Stimulated activated CD4-positive, alpha-beta T cell treated with anti-CD3 and anti-CD28 coated beads, TNF-alpha, amount 100 ng/mL, for 4 hours (primary cell): ENCODE measurements at regions not wholly inside any gene's neighbourhood (a gene's known extent, or its start where the extent isn't known, plus 50 kb on each side); places are given as distances from the start of the nearest gene placed in this dataset.

ENCODE experiments used
- DNase-seq, 3 experiments: peaks; one replicate each; pipeline ENCODE4 v3.0.0-alpha.2; 2020; ENCODE audit warnings: low read depth in 3 of 3

DNA sequence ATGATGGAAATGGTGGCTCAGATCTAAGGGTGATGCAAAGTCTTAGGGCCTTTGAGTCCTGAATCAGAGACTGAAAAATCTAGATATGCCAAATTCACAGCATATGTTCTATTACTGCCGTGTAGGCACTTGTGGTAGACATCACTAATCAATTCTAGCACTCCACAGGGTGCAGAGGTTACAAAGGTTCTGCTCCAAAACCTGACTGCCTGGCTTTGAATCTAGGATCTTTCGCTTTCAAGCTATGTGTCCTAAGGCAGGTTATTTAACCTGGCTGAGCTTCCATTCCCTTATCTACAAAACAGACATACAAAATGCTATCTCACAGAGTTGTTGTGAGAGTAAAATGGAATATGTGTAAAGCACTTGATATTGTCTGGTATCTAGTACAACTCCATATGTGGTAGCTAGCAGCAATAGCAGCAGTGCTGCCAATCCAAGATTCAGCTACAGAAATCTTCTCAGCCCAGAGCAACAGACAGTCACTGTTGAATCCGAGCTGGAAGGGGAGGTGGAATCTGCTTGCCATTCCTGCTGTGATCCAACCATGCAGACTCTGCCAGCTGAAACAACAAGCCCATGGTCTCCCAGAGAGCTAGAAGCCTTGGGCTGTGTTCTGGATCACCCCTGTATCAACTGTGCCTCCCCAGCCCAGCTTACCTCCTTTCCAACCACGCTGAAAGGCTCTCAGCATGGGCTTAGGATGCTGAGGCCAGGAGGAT is 206.9 kb downstream of the TFAP2C start:
- no peak for DNase-seq

DNA sequence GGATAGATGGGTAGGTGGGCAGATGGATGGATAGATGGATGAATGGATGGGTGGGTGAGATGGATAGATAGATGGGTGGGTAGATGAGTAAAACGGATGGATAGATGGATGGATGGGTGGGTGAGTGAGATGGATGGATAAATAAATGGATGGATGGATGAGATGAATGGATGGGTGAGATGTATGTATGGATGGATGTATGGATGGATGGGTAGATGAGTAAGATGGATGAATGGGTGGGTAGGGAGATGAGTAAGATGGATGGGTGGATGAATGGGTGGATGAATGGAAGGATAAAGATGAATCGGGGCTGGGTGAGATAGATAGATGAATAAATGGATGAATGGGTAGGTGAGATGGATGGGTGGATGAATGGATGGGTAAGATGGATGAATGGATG is 210.1 kb downstream of the TFAP2C start:
- no peak for DNase-seq

DNA sequence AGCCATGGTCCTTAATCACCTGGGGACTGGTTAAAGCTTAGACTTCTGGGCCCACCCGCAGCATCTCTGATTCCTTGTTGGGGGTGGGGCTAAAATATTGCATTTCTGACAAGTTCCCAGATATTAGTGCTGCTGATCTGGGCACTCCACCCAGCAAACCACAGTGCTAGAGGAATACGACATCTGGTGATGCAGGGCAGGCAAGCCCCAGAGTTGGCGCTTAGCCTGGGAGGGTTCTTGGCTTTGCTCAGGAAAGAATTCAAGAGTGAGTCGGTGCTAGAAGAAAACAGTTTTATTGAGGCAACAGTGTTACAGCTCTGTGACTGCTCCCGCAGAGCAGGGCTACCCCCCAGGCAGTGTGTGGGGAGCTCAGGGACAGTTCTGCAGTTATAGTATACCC is 210.7 kb downstream of the TFAP2C start:
- DNase-seq: no peak

DNA sequence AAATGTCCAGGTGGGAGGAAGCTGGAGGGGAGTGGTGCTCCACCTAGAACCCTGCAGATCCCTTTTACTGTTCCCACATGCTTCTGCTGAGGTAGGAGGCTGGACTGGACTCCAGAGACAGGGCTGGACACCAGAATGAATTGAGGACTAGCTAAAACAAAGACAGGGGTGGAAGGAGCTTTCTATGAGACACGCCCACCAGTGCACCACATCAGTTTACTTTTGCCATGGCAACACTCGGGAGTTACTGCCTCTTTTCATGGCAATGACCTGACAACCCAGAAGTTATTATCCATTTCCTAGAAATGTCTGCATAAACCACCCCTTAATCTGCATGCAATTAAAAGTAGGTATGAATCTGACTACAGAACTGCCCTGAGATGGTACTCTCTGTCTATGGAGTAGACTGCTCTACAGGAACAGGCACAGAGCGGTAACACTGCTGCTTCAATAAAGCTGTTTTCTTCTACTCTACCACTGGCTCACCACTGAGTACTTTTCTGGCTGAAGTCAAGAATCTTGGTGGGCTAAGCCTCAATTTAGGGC is 211.7 kb downstream of the TFAP2C start:
- no peak for DNase-seq

DNA sequence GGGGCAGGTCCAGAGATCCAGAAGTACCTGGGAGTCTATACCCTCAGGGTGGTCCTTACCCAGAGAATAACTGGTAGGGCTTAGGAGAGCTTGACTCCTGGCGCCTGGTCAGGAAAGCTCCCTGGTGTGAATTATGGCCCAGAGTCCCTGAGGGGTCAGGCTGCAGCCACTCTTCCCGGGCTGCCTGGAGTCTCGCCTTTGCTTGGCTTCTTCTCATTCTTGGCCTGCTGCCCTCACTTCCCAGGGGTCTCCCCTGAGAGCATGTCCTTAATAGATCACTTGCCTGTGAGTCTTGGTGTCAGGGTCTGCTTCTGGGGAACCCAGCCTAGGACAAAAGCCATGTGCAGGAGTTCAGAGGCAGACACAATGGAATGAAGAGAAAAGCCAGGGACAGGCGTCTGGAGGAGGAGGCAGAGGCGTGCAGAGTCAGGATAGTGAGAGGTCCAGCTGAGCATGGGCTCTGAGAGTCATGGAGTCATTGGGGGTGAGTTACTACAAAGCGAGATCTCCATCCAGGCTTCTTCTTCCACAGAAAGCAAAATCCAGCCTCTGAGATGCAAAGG is 212.3 kb downstream of the TFAP2C start:
- no peak for DNase-seq

DNA sequence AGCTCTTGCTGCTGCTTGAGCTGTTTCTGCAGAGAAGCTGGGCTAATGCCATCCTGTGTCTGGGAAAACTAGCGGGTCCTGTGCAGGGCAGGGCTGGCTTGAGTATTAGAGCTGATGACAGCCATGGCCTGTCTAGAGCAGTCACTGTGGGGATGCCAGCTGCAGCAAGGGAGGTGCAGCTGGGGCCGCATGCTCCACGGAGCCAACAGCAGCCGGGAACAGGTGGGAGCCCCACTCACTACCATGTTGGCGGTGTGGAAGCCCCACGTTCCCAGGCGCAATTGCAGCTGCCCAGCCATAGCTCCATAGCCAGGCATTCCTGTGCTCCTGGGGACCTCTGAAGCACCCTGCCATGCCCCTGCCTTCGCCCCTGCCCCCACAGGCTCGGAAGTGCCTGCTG is 212.9 kb downstream of the TFAP2C start:
- DNase-seq: no peak

DNA sequence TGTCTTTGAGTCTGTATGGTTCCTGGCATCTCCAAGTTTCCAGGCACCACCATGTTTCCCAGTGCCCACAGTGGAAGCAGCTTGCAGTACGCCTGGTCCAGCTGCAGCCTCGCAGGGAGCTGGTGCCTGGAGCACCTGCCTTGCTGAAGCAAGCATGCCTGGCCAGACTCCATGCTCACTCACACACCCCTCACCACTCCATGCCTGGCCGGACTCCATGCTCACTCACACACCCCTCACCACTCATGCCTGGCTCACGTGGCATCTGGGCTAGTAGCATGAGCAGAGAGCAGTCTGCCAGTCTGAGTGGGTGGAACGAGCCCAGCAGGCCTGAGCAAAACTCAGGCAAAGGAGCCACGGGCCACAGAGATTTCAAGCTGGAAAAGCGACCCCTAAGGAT is 214.3 kb downstream of the TFAP2C start:
- no peak for DNase-seq

DNA sequence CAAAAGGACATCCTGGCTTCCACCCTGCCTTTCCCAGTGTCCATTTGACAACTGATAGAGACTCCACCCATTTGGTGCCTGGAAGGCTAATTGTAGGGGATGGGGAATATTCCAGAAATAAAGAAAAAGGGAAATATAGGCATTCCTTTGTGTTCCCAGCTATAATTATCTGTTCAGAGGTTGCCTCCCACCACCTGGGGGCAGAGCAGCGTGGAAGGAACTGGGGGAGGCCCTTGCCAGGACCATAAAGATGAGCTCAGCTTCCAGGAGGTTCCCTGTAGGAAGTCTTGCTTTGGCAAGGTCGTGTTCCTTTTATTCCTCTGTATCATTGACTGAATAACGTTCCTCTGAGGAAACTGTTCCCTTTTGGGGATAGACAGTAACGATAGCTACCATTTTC is 214.7 kb downstream of the TFAP2C start:
- no peak for DNase-seq

DNA sequence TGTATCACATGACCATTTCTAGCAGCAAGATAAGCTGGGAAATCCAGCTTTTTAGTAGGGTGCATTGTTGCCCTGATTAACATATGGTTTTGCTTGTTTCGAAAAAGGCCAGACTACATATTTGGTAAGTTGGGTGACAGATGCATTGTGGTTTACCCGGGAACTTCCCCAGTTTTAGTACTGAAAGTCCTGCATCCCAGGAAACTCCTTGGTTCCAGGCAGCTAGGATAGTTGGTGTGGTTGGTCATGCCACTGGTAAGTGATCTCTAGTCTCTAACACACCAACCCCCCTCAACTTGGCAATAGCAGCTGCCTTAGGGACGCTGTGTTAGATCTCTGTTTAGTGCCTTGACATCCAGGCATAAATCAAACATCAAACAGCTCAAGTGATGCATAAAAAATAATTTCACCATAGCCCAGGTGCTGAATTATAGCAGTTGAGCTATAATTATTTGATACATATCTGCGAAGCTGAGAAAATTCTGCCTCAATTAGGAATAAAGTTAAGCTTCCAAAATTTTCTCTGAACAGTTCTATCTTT is 216.5 kb downstream of the TFAP2C start:
- no peak for DNase-seq

DNA sequence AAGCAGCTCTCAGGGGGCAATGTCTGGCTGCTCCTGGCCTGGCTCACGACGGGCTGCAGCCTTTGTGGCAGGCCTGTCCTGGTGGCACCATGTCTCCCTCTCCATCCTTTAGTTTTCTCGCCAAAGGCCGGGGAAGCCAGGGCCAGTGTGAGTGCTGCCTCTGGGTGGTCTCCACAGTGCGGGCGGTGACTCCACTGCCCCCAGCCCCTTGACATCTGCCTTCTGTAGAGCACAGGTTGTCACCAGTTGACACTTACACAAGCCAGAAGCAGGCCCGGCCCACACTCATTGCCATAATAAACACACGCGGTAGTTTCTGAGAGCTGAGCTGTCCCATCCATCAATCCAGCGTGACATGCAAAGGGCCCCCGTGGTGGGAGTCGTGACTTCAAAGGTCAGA is 219.5 kb downstream of the TFAP2C start:
- DNase-seq: no peak

DNA sequence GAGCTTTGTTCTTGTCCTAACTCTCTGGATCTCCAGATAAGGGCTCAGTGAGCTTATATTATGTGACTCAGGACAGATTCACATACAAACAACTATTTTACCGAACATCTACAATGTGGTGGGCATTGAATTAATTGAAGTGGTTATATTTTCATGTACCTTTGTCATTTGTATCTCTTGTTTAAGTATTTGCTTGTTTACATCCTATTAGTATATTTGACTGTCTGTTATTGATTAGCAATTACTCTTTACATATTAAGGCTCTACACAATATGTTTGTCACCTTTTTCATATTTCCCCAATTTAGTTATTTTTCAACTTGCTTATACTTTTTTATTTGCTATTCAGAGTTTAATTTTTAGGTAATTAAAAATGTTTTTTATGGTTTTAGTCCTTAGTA is 222.4 kb downstream of the TFAP2C start:
- DNase-seq: no peak

DNA sequence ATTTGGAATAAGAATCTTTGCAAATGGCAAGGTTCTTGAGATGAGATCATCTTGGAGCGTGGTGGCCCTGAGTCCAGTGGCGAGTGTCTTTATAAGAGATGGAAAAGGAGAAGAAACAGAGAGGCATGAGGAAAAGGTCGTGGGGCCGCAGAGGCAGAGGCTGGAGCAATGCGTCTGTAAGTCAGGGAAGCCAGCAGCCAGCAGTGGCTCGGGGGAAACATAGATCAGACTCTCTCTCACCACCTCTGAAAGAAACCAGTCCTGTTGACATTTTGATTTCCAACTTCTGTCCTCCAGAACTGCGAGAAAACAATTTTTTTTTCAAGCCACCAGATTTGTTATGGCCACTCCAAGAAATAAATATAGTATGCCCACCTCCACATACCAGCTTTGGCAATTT is 226.6 kb downstream of the TFAP2C start:
- DNase-seq: no peak

DNA sequence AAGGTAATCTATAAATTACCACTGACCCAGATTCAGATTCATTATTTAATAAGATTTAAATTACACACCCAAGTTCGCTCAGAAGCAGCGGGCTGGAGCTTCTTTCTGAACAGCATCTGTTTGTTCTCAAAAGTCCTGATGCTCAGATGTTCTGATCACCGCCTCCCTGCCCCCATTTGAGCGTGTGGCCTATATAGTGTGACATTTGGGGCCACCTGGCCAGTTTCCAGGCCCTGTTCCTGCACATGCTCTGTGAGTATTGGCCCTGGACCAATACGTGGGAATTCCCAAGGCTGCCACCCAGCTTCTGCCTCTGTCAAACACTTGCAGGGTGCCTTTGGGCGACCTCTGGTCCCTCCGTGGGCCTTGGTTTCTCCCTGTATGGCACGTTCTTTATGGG is 228.8 kb downstream of the TFAP2C start:
- DNase-seq: no peak

DNA sequence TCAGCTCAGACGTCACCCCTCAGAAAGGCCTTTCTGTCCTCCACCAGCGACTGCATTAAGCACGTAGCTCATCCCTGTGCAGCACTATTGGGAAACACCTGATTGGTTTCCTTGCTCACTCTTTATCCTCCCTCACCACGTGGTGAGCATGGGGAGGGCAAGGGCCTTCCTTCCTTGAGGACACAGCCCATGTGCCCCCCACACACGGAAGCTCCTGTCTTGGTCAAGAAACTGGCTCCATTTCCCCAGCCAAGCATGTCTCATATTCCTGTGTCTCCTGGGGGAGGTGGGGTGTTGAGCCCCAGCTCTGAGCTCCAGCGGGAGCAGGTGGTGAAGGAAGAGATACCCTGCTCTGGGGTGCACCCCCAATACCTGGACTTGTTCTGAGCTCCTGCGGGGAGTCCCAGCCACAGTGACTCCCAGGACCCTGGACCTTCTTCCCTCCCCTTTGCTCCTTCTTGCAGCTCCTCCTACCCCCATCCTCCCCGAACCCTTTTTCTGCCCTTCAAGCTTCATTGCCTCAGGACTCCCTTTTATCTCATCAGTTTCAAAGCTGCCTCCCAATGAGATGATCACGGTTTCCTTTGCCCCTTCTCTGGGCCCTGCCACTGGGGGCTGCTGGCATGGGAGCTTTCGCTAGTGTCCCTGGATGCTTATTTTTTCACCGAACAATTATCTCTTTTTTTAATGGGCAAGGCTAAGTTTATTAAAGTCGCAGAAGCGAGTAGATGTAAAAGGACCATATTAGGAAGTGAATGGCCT is 230.1 kb downstream of the TFAP2C start:
- no peak for DNase-seq

DNA sequence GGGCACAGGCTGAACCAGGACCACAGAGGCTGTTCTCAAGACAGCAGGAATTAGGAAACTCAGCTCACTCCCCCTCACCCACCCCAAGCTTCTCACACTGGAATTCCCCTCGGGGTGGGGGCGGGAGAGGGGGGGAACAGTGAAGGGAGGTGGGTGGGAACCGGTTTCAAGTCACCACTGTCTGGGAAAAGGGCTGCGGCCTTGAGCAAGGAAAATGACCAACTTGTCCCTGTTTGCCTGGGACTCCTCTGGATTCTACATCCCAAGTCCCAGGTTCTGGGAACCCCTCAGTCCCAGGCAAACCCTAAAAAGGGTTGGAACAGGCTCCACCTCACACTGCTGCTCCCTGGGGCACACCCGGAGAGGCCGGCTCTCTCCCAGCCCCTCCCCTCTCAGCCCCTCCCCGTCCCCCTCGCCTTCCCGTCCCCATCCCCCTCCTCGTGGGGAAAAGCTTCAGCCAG is 230.7 kb downstream of the TFAP2C start:
- no peak for DNase-seq

DNA sequence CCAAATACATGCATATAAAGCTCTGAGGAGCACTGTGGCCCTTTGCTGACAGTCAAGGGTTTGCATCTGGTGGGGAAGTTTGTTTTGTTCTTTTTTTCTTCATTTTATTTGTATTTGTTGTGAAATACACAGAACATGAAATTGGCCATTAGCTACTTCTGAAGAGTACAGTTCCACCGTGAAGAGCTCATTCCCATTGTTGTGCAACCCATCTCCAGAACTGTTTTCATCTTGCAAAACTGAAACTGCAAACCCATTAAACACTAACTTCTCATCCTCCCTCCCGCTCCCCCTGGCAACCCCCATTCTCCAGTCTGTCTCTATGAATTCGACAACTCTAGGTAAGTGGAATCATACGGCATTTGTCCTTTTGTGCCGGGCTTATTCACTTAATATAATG is 231.3 kb downstream of the TFAP2C start:
- DNase-seq: no peak

DNA sequence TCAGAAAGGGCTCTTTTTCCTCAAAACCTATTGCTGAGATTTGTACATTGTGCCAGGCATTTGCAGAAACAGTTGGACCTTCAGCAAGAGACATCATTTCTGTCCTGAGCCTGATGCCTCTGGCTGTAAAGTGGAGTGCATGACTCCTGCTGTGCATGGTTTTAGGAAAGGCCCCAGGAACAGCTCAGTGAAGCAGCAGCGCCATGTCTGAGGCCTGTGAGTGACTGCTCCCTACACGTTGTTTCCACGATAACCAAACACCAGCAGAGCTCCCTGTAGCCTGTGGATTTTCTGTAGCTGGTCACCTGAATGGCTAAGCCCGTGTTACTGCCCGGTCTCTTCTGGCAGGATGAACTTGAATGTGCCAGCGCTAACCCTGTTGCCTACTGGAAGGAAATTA is 232.5 kb downstream of the TFAP2C start:
- DNase-seq: no peak

DNA sequence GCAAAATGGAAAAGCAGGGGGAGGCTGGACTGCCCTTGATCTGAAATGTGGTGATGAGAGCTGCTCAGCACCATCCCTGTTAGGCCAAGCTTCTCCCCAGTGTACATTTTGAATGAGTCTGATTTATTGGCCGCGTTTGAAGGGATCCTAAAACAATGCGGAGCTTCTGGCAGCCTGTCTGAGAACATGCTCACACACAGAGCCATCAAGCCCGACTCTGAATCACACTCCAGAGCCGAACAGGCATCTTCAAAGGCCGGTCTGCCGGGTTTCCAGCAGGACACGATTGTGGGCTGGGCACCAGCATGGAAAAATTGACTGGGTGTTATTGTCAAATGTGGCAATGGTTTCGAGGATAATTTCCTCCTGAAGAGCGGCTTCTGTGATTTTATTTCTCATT is 235.9 kb downstream of the TFAP2C start:
- DNase-seq: no peak

DNA sequence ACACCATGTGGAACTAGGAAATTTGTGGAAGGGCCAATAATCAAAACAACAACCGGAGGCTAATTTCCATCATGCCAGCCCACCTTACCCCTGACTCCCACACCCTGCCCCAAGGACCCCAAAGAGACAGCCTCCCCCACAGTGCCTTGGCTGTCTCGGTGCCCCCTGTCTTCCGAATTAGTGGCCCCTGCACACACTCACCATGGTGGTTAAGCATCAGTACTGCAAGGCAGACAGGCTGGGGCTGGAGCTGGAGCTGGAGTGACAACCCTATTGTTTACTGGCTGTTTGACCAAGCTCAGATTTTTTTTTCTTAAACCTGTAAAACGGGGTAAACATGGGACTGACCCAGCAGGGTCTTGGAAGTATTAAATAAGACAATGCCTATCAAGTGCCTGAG is 238.0 kb downstream of the TFAP2C start:
- no peak for DNase-seq

DNA sequence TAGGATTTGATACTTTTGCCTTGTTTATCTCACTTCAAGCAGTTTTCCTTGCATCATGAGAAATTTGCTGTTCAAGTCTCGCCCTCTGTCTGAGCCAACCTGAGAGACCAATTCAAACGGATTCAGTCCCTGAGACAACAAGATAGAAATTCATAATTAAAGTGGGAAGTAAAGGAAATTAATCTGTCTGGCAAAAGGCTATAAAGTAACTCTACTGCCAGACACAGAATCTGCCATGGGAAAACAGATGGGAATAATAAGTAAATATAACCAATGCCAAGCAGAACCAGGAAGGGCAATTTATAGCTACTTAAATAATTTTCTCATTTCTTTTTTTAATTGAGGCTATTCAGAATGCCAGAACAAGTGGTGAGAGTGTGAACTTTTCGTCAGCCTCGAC is 239.6 kb downstream of the TFAP2C start:
- no peak for DNase-seq

DNA sequence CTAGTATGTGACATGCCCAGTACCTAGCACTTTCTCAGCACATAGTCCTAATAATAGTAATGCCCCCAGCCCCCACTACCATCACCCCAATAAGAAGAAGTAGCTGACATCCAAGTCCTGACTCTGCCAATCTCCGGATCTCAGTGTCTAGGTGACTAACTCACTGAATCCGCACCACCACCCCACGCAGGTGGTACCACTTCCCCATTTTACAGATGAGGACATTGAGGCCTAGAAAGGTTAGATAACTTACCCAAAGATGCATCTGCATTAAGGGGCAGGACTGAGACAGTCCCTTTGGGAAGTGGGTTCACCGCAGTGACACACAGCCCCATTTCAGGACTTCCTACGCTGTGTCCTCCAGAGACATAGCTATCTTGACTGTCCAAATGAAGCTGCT is 241.2 kb downstream of the TFAP2C start:
- no peak for DNase-seq

DNA sequence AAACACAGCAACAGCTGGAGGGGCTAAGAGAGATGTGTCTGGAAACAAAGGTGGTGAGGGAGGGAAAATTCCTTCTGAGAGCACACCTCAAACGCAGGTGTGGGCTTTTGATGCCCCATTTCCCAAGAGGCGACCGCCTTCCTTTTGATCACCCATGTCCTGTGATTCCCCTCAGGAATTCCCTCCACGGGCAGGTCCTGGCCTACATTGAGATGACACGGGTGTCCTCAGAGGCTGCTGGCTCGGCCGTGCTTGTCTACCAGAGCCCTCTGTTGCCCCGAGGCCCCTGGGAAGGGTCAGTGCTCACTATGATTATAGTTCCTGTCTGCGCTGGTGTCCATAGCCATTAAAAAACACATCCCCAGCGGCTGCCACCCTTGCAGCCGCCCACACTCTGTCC is 242.6 kb downstream of the TFAP2C start:
- no peak for DNase-seq
